ENCODE measurements at regions not wholly inside any gene's neighbourhood (a gene's known extent, or its start where the extent isn't known, plus 50 kb on each side); places are given as distances from the start of the nearest gene placed in this dataset.
A peak's percentile ranks its signal among the peaks of the same experiment; 100 is the strongest.

- H2BK20ac ChIP-seq (ENCODE audit: low read depth, low read length, poor library complexity, severe bottlenecking) = no peak overlapping the region
- no peak overlapping the region for H2AK5ac ChIP-seq (ENCODE audit: insufficient read length, low read length)
- H3K9me3 Mint-ChIP-seq = peaks cover 3 to 12% of the 10 kb centered on the region in 2 experiments; a peak in 4 of 5 replicates
- no peaks in the 10 kb centered on the region for H3K79me1 ChIP-seq (ENCODE audit: insufficient read depth, low read depth, low read length, poor library complexity, severe bottlenecking)
- peaks cover 2 to 11% (median 3%) of the 10 kb centered on the region in 3 experiments; a peak in 4 of 7 replicates for H3K36me3 Mint-ChIP-seq (ENCODE audit: insufficient read depth in 1 of 3, low read depth in 3 of 3)
- no peak overlapping the region for H3K27ac Mint-ChIP-seq
- H3K79me2 ChIP-seq (ENCODE audit: insufficient read depth, low read length) = no peaks in the 10 kb centered on the region
- H2AFZ ChIP-seq (ENCODE audit: low read length) = no peak overlapping the region
- WGBS (ENCODE audit: extremely low coverage, insufficient read length, low lambda C conversion rate) = no CpG with 5 or more reads among the region's 11 CpGs
- H3K4me1 ChIP-seq (ENCODE audit: insufficient read depth, low read length) = peaks cover 8% of the 10 kb centered on the region; the same call in 1 of the 2 replicates
- 0 out of 2 replicates have a peak overlapping the region, but pooled peaks have one; percentile 12 for H3K14ac ChIP-seq (ENCODE audit: insufficient read depth, low read length)
- H4K5ac ChIP-seq (ENCODE audit: insufficient read length, low read depth, low read length) = no peak overlapping the region
- no peaks in the 10 kb centered on the region for H3K23me2 ChIP-seq (ENCODE audit: insufficient read length, low read depth, low read length, poor library complexity, severe bottlenecking)
- H3K4me3 Mint-ChIP-seq = no peak overlapping the region
- H3K27me3 Mint-ChIP-seq (ENCODE audit: low read depth) = peaks cover 5% of the 10 kb centered on the region; the same call in 1 of the 2 replicates
- no peaks in the 10 kb centered on the region for H4K20me1 ChIP-seq (ENCODE audit: control insufficient read depth, insufficient read depth, insufficient read length)
- H4K91ac ChIP-seq (ENCODE audit: insufficient read length, low read depth, low read length) = no peak overlapping the region
- H2BK12ac ChIP-seq (ENCODE audit: insufficient read length, low read depth, low read length) = no peak overlapping the region
- TF ChIP-seq CTCF (conservative IDR thresholded peaks at IDR 0.05) = no peak
- DNase-seq = no peak
- H3K27ac ChIP-seq (ENCODE audit: insufficient read length, low read depth, low read length) = no peak overlapping the region
- no peak overlapping the region for H3K4ac ChIP-seq (ENCODE audit: low read depth, low read length)
- no peaks in the 10 kb centered on the region for H3K9me3 ChIP-seq (ENCODE audit: control insufficient read depth, low read depth, low read length)
- no peak overlapping the region for H3K18ac ChIP-seq (ENCODE audit: insufficient read length, low read depth, low read length)
- H2BK15ac ChIP-seq (ENCODE audit: low read depth, low read length) = no peak overlapping the region
- H3K4me2 ChIP-seq (ENCODE audit: insufficient read depth, insufficient read length, low read length) = no peak overlapping the region
- H2BK5ac ChIP-seq (ENCODE audit: insufficient read length, low read length) = no peak overlapping the region
- no peak overlapping the region for H3K23ac ChIP-seq (ENCODE audit: insufficient read length, low read depth, low read length)
- H4K8ac ChIP-seq (replicated peaks; ENCODE audit: insufficient read length, low read depth, low read length) = no peak overlapping the region
- peaks cover 23 to 27% of the 10 kb centered on the region in 2 experiments for H3K4me1 Mint-ChIP-seq
- no peaks in the 10 kb centered on the region for H3K27me3 ChIP-seq (ENCODE audit: insufficient read depth, low read length)
- no peak overlapping the region for H3K56ac ChIP-seq (ENCODE audit: insufficient read length, low read depth, low read length)
- no peak overlapping the region for H2BK120ac ChIP-seq (ENCODE audit: low read depth, low read length, poor library complexity, severe bottlenecking)
- no peak overlapping the region for H3K9ac ChIP-seq (ENCODE audit: extremely low read depth, insufficient read length, low read length)
- H3T11ph ChIP-seq (ENCODE audit: low read length) = no peak overlapping the region
Measured at GRCh38 chr2:16302431-16303272, 362.3 kb downstream of the MYCN start.

All from H9 (cell line).